Colonic mucosa (tissue), 4 donors: ENCODE measurements at regions not wholly inside any gene's neighbourhood (a gene's known extent, or its start where the extent isn't known, plus 50 kb on each side); places are given as distances from the start of the nearest gene placed in this dataset.

ENCODE experiments used
- DNase-seq: peaks from one replicate; pipeline ENCODE4 v3.0.0-alpha.2; 2020
- H3K27ac ChIP-seq: fragments of 200-600 bp; one replicate; pipeline ENCODE4 v1.8.0; 2021
- H3K27me3 ChIP-seq: fragments of 200-600 bp; one replicate; pipeline ENCODE4 v1.8.0; 2021
- H3K36me3 ChIP-seq: fragments of 200-600 bp; one replicate; pipeline ENCODE4 v1.8.0; 2021
- H3K4me1 ChIP-seq: fragments of 200-600 bp; one replicate; pipeline ENCODE4 v1.8.0; 2021; ENCODE audit warnings: mild to moderate bottlenecking
- H3K4me3 ChIP-seq: fragments of 200-600 bp; one replicate; pipeline ENCODE4 v1.8.0; 2021
- H3K9ac ChIP-seq, 2 donors: one replicate each; pipeline ENCODE4 v1.7.0; 2013; ENCODE audit warnings: control low read depth in 2 of 2, low read depth in 2 of 2, low read length in 2 of 2
- H3K9me3 ChIP-seq: fragments of 200-600 bp; one replicate; pipeline ENCODE4 v1.8.0; 2021
- CTCF ChIP-seq: fragments of 200-600 bp; IDR thresholded peaks from one replicate; pipeline ENCODE4 v1.8.0; 2022; ENCODE audit warnings: antibody characterized with exemption, mild to moderate bottlenecking
- intact Hi-C: fragments of 100-400 bp; cut with DNase I; formaldehyde crosslinking; loops from one replicate; pipeline ENCODE4 v1.14.1; 2022
- donor health status: healthy.
- donor health status: DM: no; HTN: no; CAD: no.
- donor health status: DM: no; HTN: no; CAD: no.

- Histone ChIP-seq H3K27me3 (no peaks in the 10 kb centered on the region), H3K9ac (no peak overlapping the region), H3K4me3 (no peak overlapping the region), H3K27ac (no peak overlapping the region), H3K4me1 (no peaks in the 10 kb centered on the region), H3K9me3 (no peaks in the 10 kb centered on the region), H3K36me3 (no peaks in the 10 kb centered on the region)
- no peak for TF ChIP-seq CTCF
- no peak for DNase-seq
- intact Hi-C loops: no loop called here
Observed at GRCh38 chr16:79318143-79318899, 282.2 kb downstream of the MAF start.

- Histone ChIP-seq H3K36me3 (no peaks in the 10 kb centered on the region), H3K4me3 (no peak overlapping the region), H3K4me1 (no peaks in the 10 kb centered on the region), H3K9me3 (no peaks in the 10 kb centered on the region), H3K27ac (no peak overlapping the region), H3K27me3 (no peaks in the 10 kb centered on the region), H3K9ac (no peak overlapping the region)
- no peak for TF ChIP-seq CTCF
- DNase-seq: no peak
- intact Hi-C loops: no loop called here
Observed at GRCh38 chr16:79317521-79317920, 283.0 kb downstream of the MAF start.

- H3K36me3 ChIP-seq: no peaks in the 10 kb centered on the region
- no peak overlapping the region for H3K27ac ChIP-seq
- no peaks in the 10 kb centered on the region for H3K27me3 ChIP-seq
- no peaks in the 10 kb centered on the region for H3K4me1 ChIP-seq
- H3K4me3 ChIP-seq: no peak overlapping the region
- H3K9ac ChIP-seq: no peak overlapping the region
- DNase-seq: no peak
- H3K9me3 ChIP-seq: no peaks in the 10 kb centered on the region
- intact Hi-C loops: no loop called here
- TF ChIP-seq CTCF: no peak
Observed at GRCh38 chr16:79317026-79317425, 283.5 kb downstream of the MAF start.

- H3K4me1 ChIP-seq: no peaks in the 10 kb centered on the region
- H3K27me3 ChIP-seq: no peaks in the 10 kb centered on the region
- H3K27ac ChIP-seq: no peak overlapping the region
- no peaks in the 10 kb centered on the region for H3K36me3 ChIP-seq
- intact Hi-C loops: no loop called here
- DNase-seq: no peak
- no peaks in the 10 kb centered on the region for H3K9me3 ChIP-seq
- H3K4me3 ChIP-seq: no peak overlapping the region
- no peak overlapping the region for H3K9ac ChIP-seq
- no peak for TF ChIP-seq CTCF
Observed at GRCh38 chr16:79316004-79316458, 284.5 kb downstream of the MAF start.

- DNase-seq: no peak
- Histone ChIP-seq H3K27ac (no peak overlapping the region), H3K9ac (no peak overlapping the region), H3K9me3 (no peaks in the 10 kb centered on the region), H3K4me3 (no peak overlapping the region), H3K4me1 (no peaks in the 10 kb centered on the region), H3K36me3 (no peaks in the 10 kb centered on the region), H3K27me3 (no peaks in the 10 kb centered on the region)
- intact Hi-C loops: no loop called here
- TF ChIP-seq CTCF: no peak
Observed at GRCh38 chr16:79312502-79312901, 288.0 kb downstream of the MAF start.
